Stimulated activated CD4-positive, alpha-beta T cell treated with anti-CD3 and anti-CD28 coated beads, Interleukin-4, amount 100 ng/mL, for 1 hour (primary cell): ENCODE measurements at regions not wholly inside any gene's neighbourhood (a gene's known extent, or its start where the extent isn't known, plus 50 kb on each side); places are given as distances from the start of the nearest gene placed in this dataset.

Experiments used
- DNase-seq: peaks from one replicate; pipeline ENCODE4 v3.0.0-alpha.2; 2020

DNA sequence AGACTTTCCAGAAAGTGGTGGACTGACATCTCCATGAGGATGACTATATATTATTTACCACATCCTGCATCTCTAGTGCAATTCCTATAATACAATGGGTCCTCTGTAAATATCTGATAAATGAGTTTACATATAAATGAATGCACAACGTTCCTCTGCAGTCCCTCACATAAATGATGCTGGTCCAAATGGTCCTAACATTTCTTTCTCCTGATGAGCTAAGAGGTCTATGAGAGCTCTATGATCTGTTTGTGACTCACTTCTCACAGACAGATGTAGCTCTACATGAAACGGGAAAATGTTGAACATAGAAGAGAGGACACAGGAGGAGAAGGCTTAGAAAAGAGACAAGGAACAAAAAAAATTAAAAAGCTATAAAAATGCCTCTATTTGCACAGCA, 201.2 kb upstream of the PIK3C3 start:
- no peak for DNase-seq

GRCh38 chr18:41752826-41753225, 202.2 kb upstream of the PIK3C3 start:
- no peak for DNase-seq

DNA sequence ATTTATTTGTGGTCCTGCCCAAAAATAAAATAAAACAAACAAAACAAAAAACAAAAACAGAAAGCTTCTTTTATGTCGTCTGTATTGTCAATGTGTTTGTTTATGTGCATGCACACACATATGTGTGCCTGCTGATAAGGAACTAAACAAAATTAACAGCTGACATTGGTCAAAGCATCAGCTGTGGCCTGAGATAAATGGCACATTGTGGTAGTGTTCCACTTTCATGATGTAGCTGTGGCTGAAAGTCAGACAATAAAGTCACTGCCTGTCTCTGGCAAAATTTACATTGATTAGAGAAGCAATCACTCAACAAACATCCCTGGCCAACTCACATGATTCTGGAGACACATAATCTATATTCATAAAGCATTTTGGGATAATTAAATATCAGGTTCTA, 203.4 kb upstream of the PIK3C3 start:
- no peak for DNase-seq

GRCh38 chr18:41751161-41751560, 203.9 kb upstream of the PIK3C3 start:
- no peak for DNase-seq

- no peak for DNase-seq
Observed at GRCh38 chr18:41747723-41748242, 207.3 kb upstream of the PIK3C3 start.

DNA sequence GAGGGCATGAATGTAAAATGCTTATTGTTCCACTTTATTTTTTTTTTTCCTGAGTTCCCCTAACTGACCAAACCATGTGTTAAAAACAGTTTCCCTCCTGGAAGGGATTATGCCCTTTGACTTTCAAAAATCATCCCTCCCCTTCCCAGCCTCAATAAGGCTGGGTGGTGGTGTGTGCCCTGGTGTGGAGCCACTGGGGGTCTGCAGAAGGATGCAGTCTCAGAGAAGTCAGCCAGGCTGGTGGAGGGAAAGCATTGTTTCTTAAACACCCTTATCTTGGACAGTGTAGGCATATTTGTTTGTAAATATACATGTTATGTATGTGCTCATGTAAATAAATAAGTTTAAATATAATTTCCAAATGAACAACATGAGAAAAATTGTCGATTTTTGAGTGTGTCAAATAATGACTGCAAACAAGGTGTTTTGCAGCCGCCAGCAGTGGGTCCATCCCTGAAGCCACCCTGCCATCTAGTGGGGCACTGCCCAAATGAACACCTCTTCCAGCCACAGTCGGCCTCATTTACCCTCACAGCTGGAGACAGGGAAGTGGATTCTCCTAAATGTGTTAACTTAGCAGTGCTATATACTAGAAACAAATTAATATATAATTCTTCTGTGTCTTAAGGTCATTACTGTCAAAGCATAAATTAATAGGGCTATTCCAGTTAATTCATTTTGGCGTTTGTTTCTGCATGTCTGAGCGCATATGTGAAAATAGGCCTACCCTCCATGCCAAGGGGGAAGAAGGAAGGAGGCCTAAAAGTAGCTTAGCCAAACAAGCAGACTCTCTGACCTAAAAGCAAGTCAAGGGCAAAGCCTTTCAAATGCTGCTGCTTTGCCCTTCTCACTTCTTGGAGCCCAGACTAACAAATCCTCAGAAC, 209.6 kb upstream of the PIK3C3 start:
- no peak for DNase-seq

DNA sequence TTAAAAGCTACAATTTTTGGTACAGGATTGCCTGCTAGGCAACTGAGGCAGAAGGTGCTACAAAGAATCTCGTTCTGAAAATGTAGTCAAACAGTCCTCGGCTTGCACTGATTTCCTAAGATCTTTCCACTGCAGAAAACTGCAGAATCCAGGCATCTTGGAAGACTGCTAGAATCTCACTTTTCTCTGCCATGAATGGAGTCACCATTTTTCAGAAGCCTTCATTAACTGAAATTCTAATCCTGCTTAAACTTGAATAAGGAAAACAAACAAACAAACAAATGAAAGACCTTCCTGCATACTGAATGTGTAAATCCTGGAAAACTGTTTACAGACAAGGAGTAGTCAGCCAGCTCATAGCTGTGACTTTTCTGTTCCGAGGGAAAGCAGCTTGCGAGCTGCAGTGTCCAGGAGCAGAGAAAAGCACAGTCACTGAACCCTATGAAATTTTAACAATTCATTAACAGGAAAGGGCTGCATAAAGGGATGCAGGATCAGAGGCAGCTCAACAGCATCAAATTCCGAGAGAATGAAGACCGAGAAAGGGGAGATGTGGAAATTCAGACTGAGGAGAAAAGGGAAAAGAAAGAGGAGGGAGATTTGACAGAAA, 210.5 kb upstream of the PIK3C3 start:
- DNase-seq, result no peak

GRCh38 chr18:41737218-41737617, 217.8 kb upstream of the PIK3C3 start:
- no peak for DNase-seq

- no peak for DNase-seq
Observed at GRCh38 chr18:41734917-41735316, 220.1 kb upstream of the PIK3C3 start.

- no peak for DNase-seq
Observed at GRCh38 chr18:41732356-41732755, 222.7 kb upstream of the PIK3C3 start.

DNA sequence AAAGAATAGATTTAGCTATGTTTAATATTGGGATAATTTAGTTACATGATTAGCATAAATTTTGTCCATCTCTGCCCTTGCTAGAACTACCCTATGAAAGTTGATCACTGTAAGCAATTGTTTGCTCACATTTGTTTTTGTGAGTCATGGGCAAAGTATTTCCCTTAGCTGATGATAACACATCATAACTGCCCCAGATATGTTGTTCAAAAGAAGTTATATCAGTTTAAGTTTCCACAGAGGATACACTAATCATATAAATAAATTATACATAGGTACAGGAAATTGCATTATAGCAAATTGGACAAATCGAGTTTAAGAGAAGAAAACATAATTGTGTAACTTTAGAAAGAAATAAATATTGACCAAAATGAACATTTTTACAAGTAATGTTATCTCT, 223.2 kb upstream of the PIK3C3 start:
- DNase-seq, result no peak

- no peak for DNase-seq
Observed at GRCh38 chr18:41724195-41724594, 230.8 kb upstream of the PIK3C3 start.

DNA sequence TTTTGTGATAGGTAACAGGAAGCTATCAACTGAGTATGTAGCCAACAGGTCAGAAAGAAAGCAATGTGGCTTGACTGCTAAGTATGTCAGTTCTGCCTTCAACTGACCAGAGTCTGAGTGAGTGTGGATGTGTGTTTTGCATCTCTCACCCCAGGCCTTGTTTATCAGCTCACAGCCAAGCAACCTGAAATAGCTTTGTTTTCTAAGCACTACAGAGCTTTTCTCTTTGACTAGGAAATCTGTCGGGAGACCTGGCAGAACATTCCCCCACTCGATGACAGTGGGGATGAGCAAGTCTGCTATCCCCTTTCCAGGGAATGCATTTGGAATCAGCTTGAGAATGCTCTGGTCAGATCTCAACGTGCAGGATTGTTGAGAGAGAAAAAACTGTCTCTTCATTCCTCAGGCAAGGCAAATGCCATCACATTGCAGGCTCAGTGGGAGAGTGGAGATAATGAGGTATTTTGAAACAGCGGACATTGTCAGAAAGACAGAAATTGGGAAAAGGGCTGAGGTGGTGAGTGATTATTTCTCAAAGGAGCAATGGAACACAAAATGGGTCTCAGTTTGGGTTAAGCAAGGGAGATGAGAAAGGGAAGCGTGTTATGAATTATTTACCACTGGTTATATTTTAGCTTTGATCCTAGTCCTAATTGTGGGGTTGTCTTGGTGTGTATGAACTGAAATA, 233.8 kb upstream of the PIK3C3 start:
- DNase-seq, result no peak

- no peak for DNase-seq
Observed at GRCh38 chr18:41720226-41720625, 234.8 kb upstream of the PIK3C3 start.

GRCh38 chr18:41719808-41720207, 235.2 kb upstream of the PIK3C3 start:
- DNase-seq, result no peak

- no peak for DNase-seq
Observed at GRCh38 chr18:41714872-41715271, 240.2 kb upstream of the PIK3C3 start.

- DNase-seq, result no peak
Observed at GRCh38 chr18:41713969-41714825, 240.8 kb upstream of the PIK3C3 start.

DNA sequence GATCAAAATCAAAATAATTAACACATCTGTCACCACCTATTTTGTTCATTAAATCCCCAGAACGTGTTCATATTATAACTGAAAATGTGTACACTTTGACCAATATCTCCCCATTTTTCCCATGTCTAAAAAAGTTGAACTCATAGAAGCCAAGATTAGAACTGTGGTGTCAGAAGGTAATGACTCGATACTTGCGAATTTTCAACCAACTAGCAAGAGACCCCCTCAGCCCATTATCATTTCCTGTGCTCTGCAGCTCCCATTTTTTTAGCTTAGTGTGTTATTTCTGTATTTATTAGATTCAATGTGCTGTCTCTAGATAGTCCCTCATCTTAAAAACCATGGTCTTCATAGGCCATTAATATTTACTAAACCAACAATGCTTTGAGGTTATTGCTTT, 248.7 kb upstream of the PIK3C3 start:
- no peak for DNase-seq

GRCh38 chr18:41703744-41704530, 251.1 kb upstream of the PIK3C3 start:
- no peak for DNase-seq

DNA sequence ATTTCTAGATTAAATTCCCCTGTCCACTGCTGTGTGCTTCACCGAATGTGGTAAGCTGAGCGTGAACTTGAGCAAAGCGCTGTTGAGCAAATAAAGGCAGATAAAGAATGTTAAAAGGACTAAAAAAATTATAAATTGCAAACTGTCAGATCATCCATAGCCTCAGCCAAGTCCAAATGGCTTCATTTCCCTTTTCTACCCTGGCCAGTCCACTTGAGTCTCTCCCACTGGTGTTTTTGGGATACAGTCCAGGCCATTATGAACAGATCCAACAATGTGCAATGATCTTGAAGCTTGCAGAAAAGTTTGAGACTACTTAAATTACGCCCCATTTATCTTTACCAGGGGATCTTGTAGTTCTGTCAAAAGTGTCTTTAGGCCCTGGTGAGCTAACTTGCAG, 254.6 kb upstream of the PIK3C3 start:
- no peak for DNase-seq

DNA sequence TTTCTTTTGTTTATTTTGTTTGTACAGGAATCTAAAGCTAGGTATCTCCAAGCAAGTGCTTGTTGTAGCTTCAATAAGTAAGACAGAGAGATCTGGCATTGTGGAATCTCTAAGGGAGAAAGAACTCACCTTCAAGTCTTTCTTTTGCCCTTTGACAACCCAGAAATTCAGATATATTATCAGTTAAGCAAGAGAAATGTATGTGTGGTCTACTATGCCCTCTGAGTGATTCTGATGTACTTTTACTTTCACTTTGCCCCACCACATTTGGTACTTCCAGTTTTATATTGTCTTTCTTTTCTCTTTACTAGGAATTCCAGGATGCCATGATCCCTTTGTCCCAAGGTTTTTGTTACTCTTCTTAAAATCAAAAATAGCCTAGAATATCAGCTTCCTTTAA, 259.6 kb upstream of the PIK3C3 start:
- DNase-seq, result no peak

DNA sequence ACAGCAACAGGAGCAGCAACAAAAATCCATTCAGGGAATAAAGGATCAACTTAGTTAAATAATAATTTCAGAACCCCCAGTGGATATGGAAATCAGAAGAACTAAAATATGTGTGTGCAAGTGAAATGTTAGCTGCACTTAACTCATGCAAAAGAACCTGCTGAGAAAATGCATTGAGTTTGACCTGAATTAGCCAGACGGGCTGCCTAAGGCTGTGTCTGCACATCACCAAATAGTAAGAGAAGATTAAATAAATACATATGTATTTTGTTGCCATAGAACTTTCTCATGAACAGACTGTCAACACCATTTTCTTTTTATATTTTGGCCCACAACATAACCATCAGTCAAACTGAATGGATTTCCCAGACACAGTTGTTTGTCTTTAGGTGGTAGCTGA, 262.0 kb upstream of the PIK3C3 start:
- no peak for DNase-seq
